ENCODE measurements at regions not wholly inside any gene's neighbourhood (a gene's known extent, or its start where the extent isn't known, plus 50 kb on each side); places are given as distances from the start of the nearest gene placed in this dataset.

GRCh38 chr3:3577823-3578222 is 221.4 kb upstream of the LRRN1 start:
- H3K9me3 ChIP-seq: no peaks in the 10 kb centered on the region
- no peaks in the 10 kb centered on the region for H3K4me1 ChIP-seq
- no peaks in the 10 kb centered on the region for H3K27me3 ChIP-seq
- TF ChIP-seq CTCF (IDR thresholded peaks at IDR 0.05) (no peak), POLR2A (IDR thresholded peaks at IDR 0.05) (no peak)
- H3K36me3 ChIP-seq: no peaks in the 10 kb centered on the region
- H3K4me3 ChIP-seq: no peak overlapping the region
- no peak for DNase-seq
- no peak overlapping the region for H3K27ac ChIP-seq

GRCh38 chr3:3573341-3573740 is 225.9 kb upstream of the LRRN1 start:
- TF ChIP-seq POLR2A (IDR thresholded peaks at IDR 0.05) (no peak), CTCF (IDR thresholded peaks at IDR 0.05) (no peak)
- H3K4me3 ChIP-seq: no peak overlapping the region
- H3K9me3 ChIP-seq: no peaks in the 10 kb centered on the region
- H3K4me1 ChIP-seq: no peaks in the 10 kb centered on the region
- no peak overlapping the region for H3K27ac ChIP-seq
- no peaks in the 10 kb centered on the region for H3K27me3 ChIP-seq
- H3K36me3 ChIP-seq: no peaks in the 10 kb centered on the region
- DNase-seq: no peak

GRCh38 chr3:3560591-3561311 is 238.5 kb upstream of the LRRN1 start:
- Histone ChIP-seq H3K27me3 (no peaks in the 10 kb centered on the region), H3K36me3 (no peaks in the 10 kb centered on the region), H3K4me1 (no peaks in the 10 kb centered on the region), H3K9me3 (no peaks in the 10 kb centered on the region), H3K27ac (no peak overlapping the region), H3K4me3 (no peak overlapping the region)
- no peak for TF ChIP-seq CTCF (IDR thresholded peaks at IDR 0.05)
- TF ChIP-seq POLR2A (IDR thresholded peaks at IDR 0.05): no peak
- DNase-seq: no peak

- Histone ChIP-seq H3K4me1 (no peaks in the 10 kb centered on the region), H3K4me3 (no peak overlapping the region), H3K27me3 (no peaks in the 10 kb centered on the region), H3K27ac (no peak overlapping the region), H3K36me3 (no peaks in the 10 kb centered on the region), H3K9me3 (no peaks in the 10 kb centered on the region)
- no peak for DNase-seq
- TF ChIP-seq POLR2A (IDR thresholded peaks at IDR 0.05): no peak
- TF ChIP-seq CTCF (IDR thresholded peaks at IDR 0.05): no peak
Observed at GRCh38 chr3:3559786-3560185, 239.4 kb upstream of the LRRN1 start.

GRCh38 chr3:3556078-3556477 is 243.2 kb upstream of the LRRN1 start:
- TF ChIP-seq CTCF (IDR thresholded peaks at IDR 0.05) (no peak), POLR2A (IDR thresholded peaks at IDR 0.05) (no peak)
- Histone ChIP-seq H3K27ac (no peak overlapping the region), H3K4me1 (no peaks in the 10 kb centered on the region), H3K4me3 (no peak overlapping the region), H3K27me3 (no peaks in the 10 kb centered on the region), H3K9me3 (no peaks in the 10 kb centered on the region), H3K36me3 (no peaks in the 10 kb centered on the region)
- no peak for DNase-seq

GRCh38 chr3:3553236-3553635 is 246.0 kb upstream of the LRRN1 start:
- H3K4me3 ChIP-seq: no peak overlapping the region
- no peaks in the 10 kb centered on the region for H3K9me3 ChIP-seq
- H3K27ac ChIP-seq: no peak overlapping the region
- no peak for DNase-seq
- no peaks in the 10 kb centered on the region for H3K27me3 ChIP-seq
- no peaks in the 10 kb centered on the region for H3K36me3 ChIP-seq
- TF ChIP-seq CTCF (IDR thresholded peaks at IDR 0.05): no peak
- no peak for TF ChIP-seq POLR2A (IDR thresholded peaks at IDR 0.05)
- H3K4me1 ChIP-seq: no peaks in the 10 kb centered on the region

Data from Peyer's patch (tissue), 4 donors.